SKM-1 treated with dmso at 0.1 percent for 144 hours (cell line): ENCODE measurements at regions not wholly inside any gene's neighbourhood (a gene's known extent, or its start where the extent isn't known, plus 50 kb on each side); places are given as distances from the start of the nearest gene placed in this dataset.

Experiments
- DNase-seq: peaks from one replicate; lab custom pipeline; 2025; ENCODE audit not compliant: unreplicated experiment; lab: John Stamatoyannopoulos, UW

DNA sequence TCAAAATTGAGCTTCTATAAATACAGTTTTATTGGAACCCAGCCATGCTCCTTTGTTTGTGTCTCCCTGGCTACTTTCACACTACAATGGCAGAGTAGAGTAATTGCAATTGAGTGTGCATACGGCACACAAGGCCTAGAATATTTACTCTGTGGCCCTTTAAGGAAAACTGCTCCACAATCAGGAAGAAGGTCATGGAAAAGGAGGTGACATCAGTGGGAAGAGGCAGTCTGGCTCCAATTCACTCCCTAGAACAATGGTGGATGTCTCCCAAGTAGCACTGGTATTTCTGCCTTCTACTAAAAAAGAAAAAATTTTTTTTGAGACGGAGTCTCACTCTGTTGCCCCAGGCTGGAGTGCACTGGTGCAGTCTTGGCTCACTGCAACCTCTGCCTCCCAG lies 51.3 kb downstream of the KRTAP19-8 start:
- DNase-seq: no peak

GRCh38 chr21:30984889-30985288 lies 53.4 kb downstream of the KRTAP19-8 start:
- DNase-seq: no peak

DNA sequence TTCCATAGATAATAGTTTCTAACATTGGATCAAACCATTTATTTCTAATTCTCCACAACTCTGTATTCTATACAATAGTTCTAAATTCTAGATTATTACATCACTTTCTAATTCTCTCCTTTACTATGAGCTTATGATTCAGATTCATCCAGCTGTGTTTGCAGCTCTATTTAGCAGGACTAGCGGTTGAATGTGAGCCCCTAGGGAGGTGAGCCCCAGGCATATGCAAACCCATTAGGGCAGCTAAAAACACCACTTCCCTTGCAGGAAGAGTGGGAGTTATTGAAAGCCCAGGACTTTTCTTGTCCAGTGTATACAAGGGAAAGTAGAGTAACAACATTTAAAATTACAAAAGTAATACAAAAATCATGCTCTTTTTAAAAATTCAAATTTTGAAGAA lies 56.9 kb downstream of the KRTAP19-8 start:
- no peak for DNase-seq

GRCh38 chr21:30979054-30979453 lies 59.2 kb downstream of the KRTAP19-8 start:
- DNase-seq: no peak

GRCh38 chr21:30964283-30964682 lies 74.0 kb downstream of the KRTAP19-8 start:
- no peak for DNase-seq

DNA sequence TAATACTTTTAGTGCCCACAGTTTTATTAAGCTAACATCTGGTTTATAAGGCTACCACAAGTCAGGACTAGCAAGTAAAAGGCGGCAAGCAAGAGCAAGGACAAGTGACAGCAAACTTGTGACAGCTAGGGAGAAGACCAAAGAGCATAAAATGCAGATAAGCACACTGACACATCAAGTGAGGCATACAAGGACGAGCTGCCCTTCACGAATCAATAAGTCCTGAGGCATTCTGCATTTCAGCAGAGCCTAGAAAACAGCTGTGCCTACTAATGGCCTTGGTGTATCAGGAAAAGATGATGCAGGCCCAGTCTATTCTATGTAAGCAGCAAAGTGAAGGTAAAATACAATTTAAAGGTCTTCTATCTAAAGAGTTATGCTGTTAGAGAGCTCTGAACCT lies 74.8 kb downstream of the KRTAP19-8 start:
- no peak for DNase-seq

GRCh38 chr21:30962013-30962412 lies 76.3 kb downstream of the KRTAP19-8 start:
- peak; percentile 47 for DNase-seq

DNA sequence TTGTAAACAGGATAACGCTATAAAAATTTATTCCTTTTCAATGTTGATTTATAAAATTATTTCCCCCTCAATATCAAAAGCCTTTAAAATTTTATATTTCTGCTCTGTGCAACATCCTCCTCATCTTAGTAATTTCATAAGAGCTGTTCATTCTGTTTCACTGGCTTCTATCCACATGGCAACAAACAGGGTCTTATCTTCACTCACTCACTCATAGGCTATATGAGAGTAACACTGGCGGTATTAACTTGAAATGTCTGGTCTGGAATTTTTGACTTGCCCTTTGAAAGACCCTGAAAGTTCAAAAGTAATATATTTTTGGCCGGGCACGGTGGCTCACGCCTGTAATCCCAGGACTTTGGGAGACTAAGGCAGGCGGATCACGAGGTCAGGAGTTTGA lies 77.4 kb upstream of the KRTAP11-1 start:
- no peak for DNase-seq

- DNase-seq: no peak
Observed at GRCh38 chr21:30957010-30957409, 75.6 kb upstream of the KRTAP11-1 start.

- DNase-seq: no peak
Observed at GRCh38 chr21:30953605-30954004, 72.2 kb upstream of the KRTAP11-1 start.

GRCh38 chr21:30947141-30947540 lies 65.8 kb upstream of the KRTAP11-1 start:
- no peak for DNase-seq

GRCh38 chr21:30943920-30944319 lies 62.5 kb upstream of the KRTAP11-1 start:
- no peak for DNase-seq

DNA sequence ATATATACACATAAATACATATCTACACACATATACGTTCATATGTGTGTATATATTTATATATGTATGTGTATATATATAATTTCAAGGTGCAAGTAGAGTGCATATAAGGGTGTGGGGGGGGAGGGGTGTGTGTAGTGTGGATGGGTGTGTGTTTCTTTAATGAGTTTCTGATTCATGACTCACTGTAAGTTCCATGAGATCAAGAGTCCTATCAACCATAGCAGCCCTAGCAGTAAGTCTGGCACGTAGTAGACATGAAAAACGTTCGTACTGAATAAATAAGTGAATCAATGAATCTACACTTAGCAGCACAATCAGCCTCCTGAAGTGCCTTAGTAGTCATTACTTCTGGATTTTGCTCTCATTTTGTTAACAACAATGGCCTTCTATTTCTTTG lies 61.9 kb upstream of the KRTAP11-1 start:
- DNase-seq: no peak

DNA sequence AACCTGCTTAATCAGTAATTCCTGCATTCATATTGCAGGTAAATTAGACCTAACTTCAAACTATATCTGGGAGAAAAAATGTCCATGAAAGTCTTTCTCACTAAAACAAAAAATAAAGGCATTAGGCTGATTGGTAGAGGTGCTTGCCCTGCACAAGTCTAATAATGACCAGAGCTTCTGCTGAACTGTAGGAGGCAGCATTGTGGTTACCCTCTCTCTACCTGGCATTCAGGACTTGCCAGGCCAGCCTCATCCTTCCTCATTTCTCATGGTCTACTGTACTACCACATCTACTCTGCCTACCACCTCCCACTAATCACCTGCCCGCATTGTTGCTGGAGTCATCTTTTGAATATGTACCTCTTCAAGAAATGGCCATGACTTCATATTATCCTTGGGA lies 60.8 kb upstream of the KRTAP11-1 start:
- no peak for DNase-seq

- DNase-seq: no peak
Observed at GRCh38 chr21:30936207-30936606, 54.8 kb upstream of the KRTAP11-1 start.

- no peak for DNase-seq
Observed at GRCh38 chr21:30935889-30936168, 54.4 kb upstream of the KRTAP11-1 start.

DNA sequence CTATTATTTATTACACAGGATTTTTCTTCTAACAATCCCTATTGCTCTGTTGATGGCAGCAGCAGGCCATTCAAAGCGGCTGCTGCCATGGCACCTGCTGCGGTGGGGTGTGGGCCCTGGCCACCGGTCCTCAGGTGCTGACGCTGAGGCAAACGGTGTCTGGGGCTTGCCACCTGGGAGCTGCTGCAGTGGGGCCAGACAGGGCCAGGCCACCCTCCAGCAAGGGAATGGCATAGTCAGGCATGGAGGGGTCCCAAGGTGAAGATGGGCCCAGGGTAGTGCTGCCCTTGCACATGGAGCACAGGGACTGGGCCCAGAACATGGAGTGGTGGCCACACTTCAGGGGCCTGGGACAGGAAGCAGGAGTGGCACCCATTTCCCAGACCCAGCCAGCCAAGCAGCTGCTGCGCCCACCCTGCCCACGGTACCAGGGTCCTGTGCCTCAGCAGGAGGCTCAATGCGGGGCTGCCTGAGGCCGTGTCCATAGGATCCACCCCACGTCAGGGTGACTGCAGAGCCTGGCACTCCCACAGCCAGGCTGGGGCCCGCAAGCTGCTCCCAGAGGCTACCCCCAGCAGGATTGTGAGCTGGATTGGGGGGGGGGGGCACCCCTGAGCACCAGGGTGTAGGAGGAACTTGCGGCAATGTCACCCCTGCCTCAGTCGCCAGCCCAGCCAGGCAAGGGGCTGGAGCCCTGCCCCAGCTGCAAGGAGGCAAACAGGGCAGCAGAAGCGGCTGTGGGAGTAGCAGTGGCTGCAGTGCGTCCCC lies 53.9 kb upstream of the KRTAP11-1 start:
- DNase-seq: no peak

GRCh38 chr21:30932686-30933085 lies 51.3 kb upstream of the KRTAP11-1 start:
- no peak for DNase-seq
